ENCODE measurements at regions not wholly inside any gene's neighbourhood (a gene's known extent, or its start where the extent isn't known, plus 50 kb on each side); places are given as distances from the start of the nearest gene placed in this dataset.

DNA sequence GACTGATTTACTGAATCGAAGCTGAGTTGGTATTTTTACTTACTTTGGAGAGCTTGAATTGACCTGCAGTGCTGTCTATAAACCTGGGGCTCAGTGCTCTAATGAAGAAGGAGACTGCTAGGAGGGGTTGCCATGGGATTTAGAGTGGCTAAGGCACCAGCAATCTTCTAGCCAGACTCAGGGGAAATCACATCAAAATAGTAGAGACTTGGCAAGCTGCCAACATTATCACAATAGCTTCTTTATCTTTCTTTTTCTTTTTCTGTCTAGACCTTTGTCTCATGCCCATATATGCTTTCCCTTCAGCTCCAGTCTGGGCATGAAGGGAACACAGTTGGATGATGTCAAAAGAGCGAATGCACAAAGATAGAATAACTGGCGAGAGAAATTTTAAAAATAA is 301.1 kb upstream of the DPYD start:
- no peak for TF ChIP-seq POLR2A (IDR thresholded peaks at IDR 0.05)
- TF ChIP-seq CTCF (IDR thresholded peaks at IDR 0.05) = no peak

Measured in body of pancreas (tissue), 4 donors.